Endothelial cell (in vitro differentiated cells): ENCODE measurements at regions not wholly inside any gene's neighbourhood (a gene's known extent, or its start where the extent isn't known, plus 50 kb on each side); places are given as distances from the start of the nearest gene placed in this dataset.

Source experiments
- DNase-seq: peaks from one replicate; pipeline ENCODE4 v3.0.0; 2021; ENCODE audit warnings: low spot score
- H3K27ac Mint-ChIP-seq: one replicate; pipeline ENCODE4 v1.8.0; 2021; ENCODE audit warnings: mixed read lengths, inconsistent platforms; ENCODE audit not compliant: unreplicated experiment
- H3K27me3 Mint-ChIP-seq: one replicate; pipeline ENCODE4 v1.8.0; 2021; ENCODE audit warnings: mild to moderate bottlenecking, moderate library complexity, mixed read lengths, inconsistent platforms; ENCODE audit not compliant: unreplicated experiment
- H3K36me3 Mint-ChIP-seq: one replicate; pipeline ENCODE4 v1.8.0; 2021; ENCODE audit warnings: mild to moderate bottlenecking, low read depth, mixed read lengths, inconsistent platforms; ENCODE audit not compliant: unreplicated experiment
- H3K4me1 Mint-ChIP-seq: one replicate; pipeline ENCODE4 v1.8.0; 2021; ENCODE audit warnings: mild to moderate bottlenecking, mixed read lengths, inconsistent platforms; ENCODE audit not compliant: unreplicated experiment
- H3K4me3 Mint-ChIP-seq: one replicate; pipeline ENCODE4 v1.8.0; 2021; ENCODE audit warnings: mild to moderate bottlenecking, mixed read lengths, inconsistent platforms; ENCODE audit not compliant: unreplicated experiment
- H3K9me3 Mint-ChIP-seq: one replicate; pipeline ENCODE4 v1.8.0; 2021; ENCODE audit warnings: mixed read lengths, inconsistent platforms; ENCODE audit not compliant: unreplicated experiment
- TF ChIP-seq, protein P1 (sequence below): fragments of 200-600 bp; sonication (generic); IDR thresholded peaks from one replicate; pipeline ENCODE4 v1.5.0; 2021; ENCODE audit warnings: antibody characterized with exemption; ENCODE audit not compliant: unreplicated experiment

DNA sequence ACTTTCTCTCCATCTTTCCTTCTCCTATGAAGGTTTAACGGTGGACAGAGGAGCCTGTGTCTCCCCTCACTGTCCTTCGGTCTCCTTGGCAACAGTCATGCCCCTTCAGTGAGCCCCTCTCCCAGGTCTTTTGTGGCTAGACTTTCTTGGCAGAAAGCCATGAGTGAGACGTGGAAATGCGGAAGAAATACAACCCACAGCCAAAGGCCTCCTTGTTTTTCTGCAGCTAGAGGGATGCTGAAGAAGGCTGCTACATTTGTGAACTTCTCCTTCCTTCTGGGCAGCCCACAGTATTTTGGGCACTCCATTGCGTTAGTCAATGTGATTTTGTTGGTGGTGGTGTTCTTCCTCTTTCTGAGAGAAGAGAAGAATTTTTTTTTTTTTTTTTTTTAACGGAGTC is 333.7 kb upstream of the PODXL start:
- Mint-ChIP-seq H3K27me3 (no peaks in the 10 kb centered on the region), H3K9me3 (no peaks in the 10 kb centered on the region), H3K4me3 (no peak overlapping the region), H3K27ac (no peak overlapping the region), H3K4me1 (peaks cover 28% of the 10 kb centered on the region), H3K36me3 (peaks cover 5% of the 10 kb centered on the region)
- TF ChIP-seq, protein P1, sequence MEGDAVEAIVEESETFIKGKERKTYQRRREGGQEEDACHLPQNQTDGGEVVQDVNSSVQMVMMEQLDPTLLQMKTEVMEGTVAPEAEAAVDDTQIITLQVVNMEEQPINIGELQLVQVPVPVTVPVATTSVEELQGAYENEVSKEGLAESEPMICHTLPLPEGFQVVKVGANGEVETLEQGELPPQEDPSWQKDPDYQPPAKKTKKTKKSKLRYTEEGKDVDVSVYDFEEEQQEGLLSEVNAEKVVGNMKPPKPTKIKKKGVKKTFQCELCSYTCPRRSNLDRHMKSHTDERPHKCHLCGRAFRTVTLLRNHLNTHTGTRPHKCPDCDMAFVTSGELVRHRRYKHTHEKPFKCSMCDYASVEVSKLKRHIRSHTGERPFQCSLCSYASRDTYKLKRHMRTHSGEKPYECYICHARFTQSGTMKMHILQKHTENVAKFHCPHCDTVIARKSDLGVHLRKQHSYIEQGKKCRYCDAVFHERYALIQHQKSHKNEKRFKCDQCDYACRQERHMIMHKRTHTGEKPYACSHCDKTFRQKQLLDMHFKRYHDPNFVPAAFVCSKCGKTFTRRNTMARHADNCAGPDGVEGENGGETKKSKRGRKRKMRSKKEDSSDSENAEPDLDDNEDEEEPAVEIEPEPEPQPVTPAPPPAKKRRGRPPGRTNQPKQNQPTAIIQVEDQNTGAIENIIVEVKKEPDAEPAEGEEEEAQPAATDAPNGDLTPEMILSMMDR: no peak
- DNase-seq: no peak

DNA sequence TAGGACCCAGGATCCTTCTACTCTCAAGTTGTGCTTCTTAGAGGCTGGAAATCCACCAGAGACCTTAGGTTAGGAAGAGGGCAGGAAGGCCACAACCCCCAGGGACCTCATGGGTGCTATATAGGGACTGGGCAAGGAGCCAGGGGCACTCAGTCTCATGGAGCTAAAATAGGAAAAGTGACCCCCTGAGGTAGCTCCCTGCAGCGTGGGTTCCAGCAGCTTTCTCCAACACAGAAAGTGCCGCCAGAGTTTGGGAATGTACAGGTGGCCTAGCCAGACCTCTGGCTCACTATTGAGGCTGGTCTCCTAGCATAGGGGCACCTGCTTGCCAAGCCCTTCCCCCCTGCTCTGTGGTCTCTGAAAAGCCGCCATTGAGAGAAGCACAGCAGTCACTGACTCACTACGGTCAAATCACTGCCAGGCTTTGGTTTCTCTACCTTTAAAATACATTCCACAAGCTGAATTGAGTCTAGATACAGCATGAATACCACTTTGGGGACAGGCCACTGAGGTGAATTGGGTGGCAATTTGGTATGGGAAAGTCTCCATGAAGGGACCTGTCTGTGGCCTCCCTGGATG is 333.2 kb upstream of the PODXL start:
- DNase-seq: no peak
- Mint-ChIP-seq H3K4me3 (no peak overlapping the region), H3K4me1 (peaks cover 22% of the 10 kb centered on the region), H3K9me3 (no peaks in the 10 kb centered on the region), H3K27ac (no peak overlapping the region), H3K36me3 (peaks cover 5% of the 10 kb centered on the region), H3K27me3 (no peaks in the 10 kb centered on the region)
- TF ChIP-seq, protein P1: no peak

DNA sequence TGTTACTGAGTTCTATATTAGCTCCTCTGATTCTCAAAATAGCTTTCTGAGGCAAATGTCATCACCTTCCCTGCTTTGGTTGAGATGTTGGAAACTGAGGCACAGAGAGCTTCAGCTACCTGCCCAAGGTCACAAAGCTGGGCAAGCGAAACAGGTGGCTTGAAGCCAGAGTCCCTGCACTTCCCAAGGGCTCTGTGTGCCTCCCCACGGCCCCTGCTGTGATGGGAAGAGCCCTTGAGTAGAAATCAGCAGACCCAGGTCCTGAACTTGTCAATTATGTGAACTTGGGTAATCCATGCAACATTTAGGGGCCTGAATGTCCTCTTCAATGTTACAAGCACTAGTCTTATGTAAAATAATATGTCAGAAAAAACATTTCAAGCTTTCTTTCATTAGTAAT is 327.3 kb upstream of the PODXL start:
- peaks cover 5% of the 10 kb centered on the region for H3K36me3 Mint-ChIP-seq
- H3K4me1 Mint-ChIP-seq: peaks cover 11% of the 10 kb centered on the region
- peaks cover 7% of the 10 kb centered on the region for H3K27me3 Mint-ChIP-seq
- TF ChIP-seq, protein P1: no peak
- H3K4me3 Mint-ChIP-seq: no peak overlapping the region
- no peak overlapping the region for H3K27ac Mint-ChIP-seq
- H3K9me3 Mint-ChIP-seq: no peaks in the 10 kb centered on the region
- DNase-seq: no peak

DNA sequence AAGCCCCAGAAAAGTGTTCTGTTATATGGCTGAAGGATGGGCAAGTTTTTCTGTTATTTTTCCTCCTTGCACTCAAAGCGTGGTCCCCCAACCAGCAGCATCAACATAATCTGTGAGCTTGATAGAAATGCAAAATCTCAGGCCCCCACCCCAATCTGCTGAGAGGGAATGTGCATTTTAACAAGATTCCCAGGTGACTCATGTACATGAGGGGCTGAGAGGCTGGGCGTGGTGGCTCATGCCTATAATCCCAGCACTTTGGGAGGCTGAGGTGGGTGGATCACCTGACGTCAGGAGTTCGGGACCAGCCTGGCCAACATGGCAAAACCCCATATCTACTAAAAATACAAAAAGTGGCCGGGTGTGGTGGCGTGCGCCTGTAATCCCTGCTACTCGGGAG is 326.8 kb upstream of the PODXL start:
- DNase-seq: no peak

DNA sequence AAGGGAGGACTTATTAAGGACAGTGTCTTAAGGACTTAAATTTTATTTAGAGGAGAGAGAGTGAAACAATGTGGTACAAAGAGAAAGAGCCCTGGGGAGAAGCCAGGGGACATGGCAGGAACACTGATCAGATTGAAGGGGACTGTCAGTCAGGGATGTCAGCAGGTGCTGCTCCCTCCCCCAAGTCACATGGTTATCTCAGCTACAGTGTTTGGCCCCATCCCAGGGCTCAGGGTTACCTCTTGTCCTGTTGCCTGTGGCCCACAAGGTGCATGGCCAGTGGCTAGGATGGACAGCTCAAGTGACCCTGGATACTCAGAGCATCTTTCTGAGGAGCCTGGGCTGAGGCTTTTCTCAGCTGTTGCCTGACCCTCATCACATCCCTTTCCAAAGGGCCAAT is 325.9 kb upstream of the PODXL start:
- DNase-seq: no peak
- H3K27me3 Mint-ChIP-seq: peaks cover 7% of the 10 kb centered on the region
- no peak overlapping the region for H3K4me3 Mint-ChIP-seq
- TF ChIP-seq, protein P1: no peak
- no peak overlapping the region for H3K27ac Mint-ChIP-seq
- H3K9me3 Mint-ChIP-seq: no peaks in the 10 kb centered on the region
- peaks cover under 1% of the 10 kb centered on the region for H3K4me1 Mint-ChIP-seq
- peaks cover 5% of the 10 kb centered on the region for H3K36me3 Mint-ChIP-seq

More for the DNA sequence above, 326.8 kb upstream of the PODXL start:
- H3K27ac Mint-ChIP-seq: no peak overlapping the region
- TF ChIP-seq, protein P1: no peak
- peaks cover 5% of the 10 kb centered on the region for H3K36me3 Mint-ChIP-seq
- H3K4me1 Mint-ChIP-seq: peaks cover 5% of the 10 kb centered on the region
- H3K9me3 Mint-ChIP-seq: no peaks in the 10 kb centered on the region
- H3K4me3 Mint-ChIP-seq: no peak overlapping the region
- peaks cover 7% of the 10 kb centered on the region for H3K27me3 Mint-ChIP-seq
